ENCODE measurements at regions not wholly inside any gene's neighbourhood (a gene's known extent, or its start where the extent isn't known, plus 50 kb on each side); places are given as distances from the start of the nearest gene placed in this dataset.

DNA sequence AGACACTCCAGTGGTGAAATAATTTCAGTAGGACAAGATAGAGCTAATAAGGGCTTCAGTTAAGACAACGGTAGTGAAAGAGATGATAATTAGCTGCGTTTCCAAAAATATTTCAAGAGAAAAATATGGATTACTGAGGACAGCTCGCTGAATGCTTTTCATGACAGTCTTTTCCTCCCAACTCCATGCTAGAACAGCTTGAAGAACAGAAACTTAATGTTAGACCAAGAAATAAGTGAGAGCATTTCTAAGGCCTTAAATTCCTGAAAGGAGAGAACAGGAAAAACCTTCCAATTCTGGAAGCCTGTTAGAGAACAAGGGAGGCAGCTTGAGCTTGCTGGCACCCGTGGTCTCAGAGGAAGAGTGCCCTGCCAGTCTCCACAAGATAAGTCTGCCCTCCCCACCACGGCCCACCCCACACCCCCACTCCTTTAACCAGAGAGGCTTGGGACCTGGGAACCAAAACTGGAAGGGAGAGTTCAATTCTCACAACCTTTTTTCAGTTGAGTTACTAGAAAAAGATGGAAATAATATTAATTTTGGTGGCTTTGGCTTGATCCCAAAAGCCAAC, 1148.0 kb upstream of the CELF2 start:
- Histone ChIP-seq H3K27ac (no peak overlapping the region), H3K4me1 (no peaks in the 10 kb centered on the region), H3K27me3 (no peaks in the 10 kb centered on the region), H3K4me2 (no peak overlapping the region), H3K9ac (no peak overlapping the region), H3K36me3 (no peaks in the 10 kb centered on the region), H4K20me1 (no peaks in the 10 kb centered on the region), H3K4me3 (no peak overlapping the region), H3K9me3 (replicated peaks in 1 of 11) (no peaks in the 10 kb centered on the region)
- TF ChIP-seq Cebpa-rat (IDR thresholded peaks at IDR 0.05) = no peak

DNA sequence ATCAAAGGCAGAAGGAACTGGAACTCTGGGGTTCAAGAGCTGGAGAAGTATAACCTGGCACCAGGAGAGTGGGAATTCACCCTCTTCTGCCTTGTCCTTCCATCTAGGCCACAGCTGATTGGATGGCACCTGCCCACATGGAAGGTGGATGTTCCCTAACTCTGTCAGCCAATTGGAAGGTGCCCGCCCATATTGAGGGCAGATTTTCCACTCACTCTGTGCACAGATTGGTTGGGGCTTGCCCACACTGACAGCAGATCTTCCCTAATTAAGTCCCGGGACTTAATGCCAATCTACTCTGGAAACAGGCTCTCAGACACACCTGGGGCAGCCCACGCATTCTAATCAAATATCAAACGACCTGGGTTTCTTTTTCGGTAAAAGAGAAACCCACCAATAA, 1142.3 kb upstream of the CELF2 start:
- Histone ChIP-seq H3K4me3 (no peak overlapping the region), H3K4me1 (no peaks in the 10 kb centered on the region), H3K36me3 (no peaks in the 10 kb centered on the region), H3K4me2 (no peak overlapping the region), H3K9me3 (replicated peaks in 1 of 11) (peaks cover 0 to 12% (median 7%) of the 10 kb centered on the region in 11 experiments; a peak in 5 of 22 replicates), H4K20me1 (no peaks in the 10 kb centered on the region), H3K27me3 (no peaks in the 10 kb centered on the region), H3K27ac (no peak overlapping the region), H3K9ac (no peak overlapping the region)
- TF ChIP-seq Cebpa-rat (IDR thresholded peaks at IDR 0.05) = no peak

DNA sequence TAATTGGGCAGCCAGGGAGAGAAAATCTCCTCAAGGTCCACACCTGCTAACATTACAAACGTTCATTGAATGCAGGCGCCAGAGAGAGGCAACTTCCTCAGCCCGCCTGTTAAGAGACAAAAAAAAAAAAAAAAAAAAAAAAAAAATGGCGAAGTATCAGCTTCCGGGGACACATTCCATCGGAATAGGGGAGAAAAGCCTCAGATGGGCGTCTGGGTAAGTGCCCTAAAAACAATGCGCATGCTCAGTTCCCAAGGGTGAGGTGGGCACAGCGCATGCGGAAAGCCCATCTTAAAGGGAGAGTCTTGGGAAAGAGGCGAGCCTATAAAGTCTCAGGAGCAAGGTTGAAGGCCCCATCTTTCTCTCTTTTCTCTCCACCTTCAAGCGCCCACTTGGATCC, 1139.7 kb upstream of the CELF2 start:
- Histone ChIP-seq H3K9ac (no peak overlapping the region), H3K4me1 (no peaks in the 10 kb centered on the region), H4K20me1 (no peaks in the 10 kb centered on the region), H3K4me3 (no peak overlapping the region), H3K36me3 (no peaks in the 10 kb centered on the region), H3K9me3 (replicated peaks in 1 of 11) (peaks cover under 1 to 25% (median 15%) of the 10 kb centered on the region in 11 experiments; a peak in 19 of 22 replicates), H3K27ac (no peak overlapping the region), H3K4me2 (no peak overlapping the region), H3K27me3 (no peaks in the 10 kb centered on the region)
- no peak for TF ChIP-seq Cebpa-rat (IDR thresholded peaks at IDR 0.05)

DNA sequence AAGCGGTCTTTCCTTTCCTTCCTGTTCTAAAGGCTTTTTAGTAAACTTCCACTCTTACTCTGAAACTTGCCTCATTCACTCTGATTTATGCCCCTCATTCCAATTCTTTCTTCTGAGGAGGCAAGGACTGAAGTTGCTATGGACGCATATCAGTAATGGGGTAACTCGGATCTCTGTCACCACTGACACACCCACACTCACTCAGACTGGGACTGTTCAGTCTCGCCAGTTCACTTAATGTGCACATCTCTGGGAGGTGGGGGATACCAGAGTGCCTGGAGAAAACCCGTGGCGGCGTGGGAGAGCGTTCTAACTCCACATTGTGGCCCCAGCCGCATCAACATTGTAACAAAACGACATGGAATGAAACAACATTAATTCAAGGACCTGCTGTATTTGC, 1139.3 kb upstream of the CELF2 start:
- Histone ChIP-seq H3K27me3 (no peaks in the 10 kb centered on the region), H4K20me1 (no peaks in the 10 kb centered on the region), H3K27ac (no peak overlapping the region), H3K36me3 (no peaks in the 10 kb centered on the region), H3K9me3 (replicated peaks in 1 of 11) (peaks cover 5 to 29% (median 19%) of the 10 kb centered on the region in 11 experiments), H3K4me1 (no peaks in the 10 kb centered on the region), H3K4me3 (no peak overlapping the region), H3K4me2 (no peak overlapping the region), H3K9ac (no peak overlapping the region)
- no peak for TF ChIP-seq Cebpa-rat (IDR thresholded peaks at IDR 0.05)

DNA sequence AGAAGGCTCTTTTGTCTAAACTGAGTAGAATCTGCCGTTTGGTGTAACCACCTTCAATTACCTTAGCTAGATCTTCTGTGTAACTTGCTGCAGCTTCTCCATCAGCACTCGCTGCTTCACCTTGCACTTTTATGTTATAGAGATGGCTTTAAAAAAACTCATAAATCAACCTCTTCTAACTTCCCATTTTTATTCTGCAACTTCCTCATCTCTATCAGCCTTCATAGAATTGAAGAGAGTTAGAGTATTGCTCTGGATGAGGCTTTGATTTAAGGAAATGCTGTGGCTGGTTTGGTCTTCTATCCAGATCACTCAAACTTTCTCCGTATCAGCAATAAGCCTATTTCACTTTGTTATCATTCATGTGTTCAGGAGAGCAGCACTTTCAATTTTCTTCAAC, 1131.9 kb upstream of the CELF2 start:
- H3K4me3 ChIP-seq = no peak overlapping the region
- no peaks in the 10 kb centered on the region for H3K27me3 ChIP-seq
- peak overlapping the region in 2 of 11 experiments; percentile 40 to 41; a peak in 4 of 22 replicates for H3K4me2 ChIP-seq
- peaks cover 9 to 28% (median 18%) of the 10 kb centered on the region in 11 experiments for H3K9me3 ChIP-seq (replicated peaks in 1 of 11)
- no peaks in the 10 kb centered on the region for H4K20me1 ChIP-seq
- H3K36me3 ChIP-seq = no peaks in the 10 kb centered on the region
- peaks cover 0 to 11% (median 5%) of the 10 kb centered on the region in 10 experiments; a peak in 7 of 20 replicates for H3K4me1 ChIP-seq
- no peak overlapping the region for H3K9ac ChIP-seq
- TF ChIP-seq Cebpa-rat (IDR thresholded peaks at IDR 0.05) = no peak
- no peak overlapping the region for H3K27ac ChIP-seq

DNA sequence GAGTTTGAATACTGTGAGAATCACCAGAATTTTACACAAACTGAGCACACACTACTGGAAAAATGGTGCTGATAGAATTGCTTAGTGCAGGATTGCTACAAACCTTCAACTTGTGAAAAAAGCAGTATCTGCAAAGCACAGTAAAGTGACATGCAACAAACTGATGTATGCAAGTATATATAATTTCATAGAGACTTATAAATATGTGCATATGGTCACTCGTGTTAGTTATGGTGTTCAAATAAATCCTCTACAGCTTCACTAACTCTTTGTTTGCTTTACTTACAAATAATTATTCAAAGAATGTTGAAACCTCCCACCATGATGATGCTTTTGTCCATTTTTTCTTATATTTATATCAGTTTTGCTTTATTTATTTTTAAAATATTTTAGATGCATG, 1130.9 kb upstream of the CELF2 start:
- peaks cover 0 to 11% (median 5%) of the 10 kb centered on the region in 10 experiments; a peak in 7 of 20 replicates for H3K4me1 ChIP-seq
- no peaks in the 10 kb centered on the region for H3K27me3 ChIP-seq
- no peaks in the 10 kb centered on the region for H3K36me3 ChIP-seq
- H3K9me3 ChIP-seq (replicated peaks in 1 of 11) = peaks cover 9 to 27% (median 18%) of the 10 kb centered on the region in 11 experiments
- no peak overlapping the region; a peak in 1 of 22 replicates for H3K4me2 ChIP-seq
- no peaks in the 10 kb centered on the region for H4K20me1 ChIP-seq
- TF ChIP-seq Cebpa-rat (IDR thresholded peaks at IDR 0.05) = no peak
- H3K4me3 ChIP-seq = no peak overlapping the region
- no peak overlapping the region for H3K27ac ChIP-seq
- no peak overlapping the region for H3K9ac ChIP-seq

DNA sequence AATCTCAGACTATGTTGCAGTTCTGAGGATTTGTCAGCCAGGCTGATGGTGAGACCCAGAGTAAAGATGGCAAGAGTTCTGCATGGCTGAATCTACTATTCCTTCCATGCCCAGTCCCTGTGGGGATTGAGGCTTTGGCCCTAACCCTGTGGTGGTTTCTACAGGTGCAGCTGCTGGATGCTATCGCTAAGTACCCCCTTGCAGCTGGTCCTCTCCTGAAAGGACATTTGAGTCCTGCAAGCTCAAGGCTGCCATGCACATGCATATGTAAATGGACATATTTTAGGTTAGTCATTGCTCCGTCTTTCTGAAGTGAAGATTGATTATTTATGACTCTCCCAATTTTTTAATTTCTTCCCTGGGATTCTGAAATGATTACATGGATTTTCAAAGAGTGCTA, 1122.2 kb upstream of the CELF2 start:
- H3K4me2 ChIP-seq = peak overlapping the region; percentile 22 to 66 (median 51); a peak in 20 of 22 replicates
- H3K27me3 ChIP-seq = no peaks in the 10 kb centered on the region
- no peak overlapping the region for H3K4me3 ChIP-seq
- H3K36me3 ChIP-seq = no peaks in the 10 kb centered on the region
- peaks cover 7 to 18% (median 11%) of the 10 kb centered on the region in 10 experiments; a peak in 18 of 20 replicates for H3K4me1 ChIP-seq
- no peak overlapping the region for H3K9ac ChIP-seq
- H3K9me3 ChIP-seq (replicated peaks in 1 of 11) = peaks cover 0 to 9% (median 0%) of the 10 kb centered on the region in 11 experiments; a peak in 5 of 22 replicates
- no peak for TF ChIP-seq Cebpa-rat (IDR thresholded peaks at IDR 0.05)
- no peaks in the 10 kb centered on the region for H4K20me1 ChIP-seq
- H3K27ac ChIP-seq = no peak overlapping the region

DNA sequence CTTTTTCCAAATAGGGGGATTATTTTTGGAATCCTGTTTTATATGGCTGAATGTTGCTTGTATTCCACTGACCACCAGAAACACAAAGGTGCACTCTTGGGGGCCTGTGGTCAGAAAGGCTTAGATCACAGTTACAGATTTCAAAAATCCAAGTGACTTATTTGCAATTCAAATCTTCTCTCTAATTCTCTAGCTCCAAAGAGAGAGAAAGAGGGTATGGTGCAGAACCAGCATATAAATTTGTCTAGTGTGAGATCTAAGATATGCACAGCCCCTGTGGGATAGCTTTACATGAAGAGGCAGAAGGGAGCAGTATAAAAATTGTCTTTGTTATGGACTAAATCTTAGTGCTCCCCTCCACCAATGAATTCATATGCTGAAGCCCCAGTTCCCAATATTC, 1121.7 kb upstream of the CELF2 start:
- H3K4me1 ChIP-seq = peaks cover 7 to 18% (median 11%) of the 10 kb centered on the region in 10 experiments; a peak in 18 of 20 replicates
- no peak overlapping the region for H3K9ac ChIP-seq
- no peak for TF ChIP-seq Cebpa-rat (IDR thresholded peaks at IDR 0.05)

DNA sequence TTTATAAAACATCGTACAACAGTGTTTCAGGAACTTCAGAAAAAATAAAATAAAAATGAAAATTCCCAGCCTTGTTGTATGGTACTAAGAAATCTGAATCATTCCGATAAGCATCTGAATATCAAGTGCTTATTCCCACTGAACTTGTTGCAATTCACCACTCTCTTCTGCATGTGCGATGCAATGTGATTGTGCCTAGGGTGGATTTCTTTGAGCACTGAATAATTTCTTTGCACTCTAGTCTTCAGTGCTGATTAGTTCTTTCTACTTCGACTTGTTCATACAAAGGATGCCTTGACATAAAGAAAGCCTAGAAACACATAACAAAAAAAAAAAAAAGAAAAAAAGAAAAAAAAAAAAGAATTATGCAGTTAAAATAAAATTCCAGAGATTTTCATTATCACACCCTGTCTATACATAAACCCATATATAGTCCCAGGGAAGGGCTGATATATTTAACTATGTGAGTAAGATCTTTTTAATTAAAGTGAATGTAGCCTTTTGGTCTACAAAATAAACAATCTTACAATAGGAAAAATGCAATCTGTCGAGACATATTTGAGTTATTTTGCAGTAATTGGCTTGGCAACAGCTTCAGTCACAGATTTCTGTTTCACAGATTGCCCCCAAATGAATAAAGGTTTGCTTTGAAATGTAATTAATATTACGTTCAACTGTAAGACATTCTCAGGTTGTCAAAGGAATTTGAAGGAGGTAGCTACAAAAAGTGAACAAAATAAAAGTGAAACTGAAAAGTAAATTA, 1118.9 kb upstream of the CELF2 start:
- no peak for TF ChIP-seq Cebpa-rat (IDR thresholded peaks at IDR 0.05)
- H3K4me3 ChIP-seq = no peak overlapping the region

More for the DNA sequence above, 1121.7 kb upstream of the CELF2 start:
- H3K4me2 ChIP-seq = peak overlapping the region in 7 of 11 experiments; percentile 31 to 62 (median 51); a peak in 10 of 22 replicates
- no peak overlapping the region for H3K4me3 ChIP-seq
- H3K27ac ChIP-seq = no peak overlapping the region
- no peaks in the 10 kb centered on the region for H4K20me1 ChIP-seq
- peaks cover 0 to 9% (median 0%) of the 10 kb centered on the region in 11 experiments; a peak in 5 of 22 replicates for H3K9me3 ChIP-seq (replicated peaks in 1 of 11)
- no peaks in the 10 kb centered on the region for H3K27me3 ChIP-seq
- no peaks in the 10 kb centered on the region for H3K36me3 ChIP-seq

More for the DNA sequence above, 1118.9 kb upstream of the CELF2 start:
- Histone ChIP-seq H3K9ac (no peak overlapping the region), H4K20me1 (no peaks in the 10 kb centered on the region), H3K27me3 (no peaks in the 10 kb centered on the region), H3K4me1 (peaks cover 7 to 18% (median 11%) of the 10 kb centered on the region in 10 experiments; a peak in 18 of 20 replicates), H3K36me3 (no peaks in the 10 kb centered on the region), H3K27ac (no peak overlapping the region), H3K9me3 (replicated peaks in 1 of 11) (no peaks in the 10 kb centered on the region), H3K4me2 (no peak overlapping the region)
